ENCODE measurements at regions not wholly inside any gene's neighbourhood (a gene's known extent, or its start where the extent isn't known, plus 50 kb on each side); places are given as distances from the start of the nearest gene placed in this dataset.

- no peak overlapping the region for H3K4me3 ChIP-seq
- TF ChIP-seq CTCF (IDR thresholded peaks at IDR 0.05): no peak
- TF ChIP-seq POLR2A (IDR thresholded peaks at IDR 0.05): no peak
- H3K9me3 ChIP-seq: no peaks in the 10 kb centered on the region
- H3K27me3 ChIP-seq: no peaks in the 10 kb centered on the region
- intact Hi-C loops (cut with DNase I; ENCODE audit: low total_unique reads): no loop called here
- WGBS, 2 donors: 91% methylated on average over 10 of the region's 10 CpGs
- H3K36me3 ChIP-seq (ENCODE audit: low read depth, missing control alignments): no peaks in the 10 kb centered on the region
- peaks cover 5% of the 10 kb centered on the region for H3K4me1 ChIP-seq
- DNase-seq: no peak
- H3K27ac ChIP-seq: no peak overlapping the region
Observed at GRCh38 chr6:157772820-157773219, 50.2 kb upstream of the SNX9 start.
